Karpas-422 (cell line): ENCODE measurements at regions not wholly inside any gene's neighbourhood (a gene's known extent, or its start where the extent isn't known, plus 50 kb on each side); places are given as distances from the start of the nearest gene placed in this dataset.

Experiments used
- DNase-seq: peaks from one replicate; pipeline ENCODE4 v3.0.0-alpha.2; 2015
- H2AFZ ChIP-seq: fragments of 200-600 bp; sonication (generic); 2 replicates; pipeline ENCODE4 v1.6.1; 2014; ENCODE audit warnings: antibody characterized with exemption, low read length, mixed read lengths
- H3K27ac ChIP-seq: fragments of 200-600 bp; sonication (generic); 2 replicates; pipeline ENCODE4 v1.5.1; 2014; ENCODE audit warnings: mild to moderate bottlenecking, low read length, moderate library complexity
- H3K27me3 ChIP-seq: fragments of 200-600 bp; sonication (generic); 2 replicates; pipeline ENCODE4 v1.6.1; 2014; ENCODE audit warnings: low read length, mixed read lengths
- H3K36me3 ChIP-seq: fragments of 200-600 bp; sonication (generic); 2 replicates; pipeline ENCODE4 v1.6.1; 2014; ENCODE audit warnings: low read length, mixed read lengths; ENCODE audit not compliant: insufficient read depth
- H3K4me1 ChIP-seq: fragments of 200-600 bp; sonication (generic); 2 replicates; pipeline ENCODE4 v1.6.1; 2014; ENCODE audit warnings: mild to moderate bottlenecking, low read length, mixed read lengths
- H3K4me2 ChIP-seq: fragments of 200-600 bp; sonication (generic); 2 replicates; pipeline ENCODE4 v1.6.1; 2014; ENCODE audit warnings: low read length, low read depth, mild to moderate bottlenecking; ENCODE audit not compliant: poor library complexity, severe bottlenecking
- H3K4me3 ChIP-seq: fragments of 200-600 bp; sonication (generic); 2 replicates; pipeline ENCODE4 v1.5.1; 2014; ENCODE audit warnings: mild to moderate bottlenecking, antibody characterized with exemption, low read length, mixed read lengths
- H3K79me2 ChIP-seq: fragments of 200-600 bp; sonication (generic); 2 replicates; pipeline ENCODE4 v1.6.1; 2014; ENCODE audit warnings: mild to moderate bottlenecking, low read length, mixed read lengths
- H3K9ac ChIP-seq: fragments of 200-600 bp; sonication (generic); 2 replicates; pipeline ENCODE4 v1.6.0; 2014; ENCODE audit warnings: low read length
- H3K9me2 ChIP-seq: fragments of 200-600 bp; sonication (generic), shearing (Covaris generic); replicated peaks from 2 replicates; pipeline ENCODE4 v1.6.0; 2014; ENCODE audit warnings: mild to moderate bottlenecking, low read length, moderate library complexity; ENCODE audit not compliant: insufficient read depth
- H3K9me3 ChIP-seq: fragments of 300-700, 200-600 bp; sonication (generic); 2 replicates; pipeline ENCODE4 v1.6.1; 2014; ENCODE audit warnings: low read length, mixed read lengths
- H4K20me1 ChIP-seq: fragments of 200-600 bp; sonication (generic); 2 replicates; pipeline ENCODE4 v1.6.1; 2014; ENCODE audit warnings: mild to moderate bottlenecking, antibody characterized with exemption, low read length, low read depth; ENCODE audit not compliant: insufficient read depth

GRCh38 chr2:83155826-83156225 is 1303.3 kb downstream of the SUCLG1 start:
- Histone ChIP-seq H4K20me1 (no peaks in the 10 kb centered on the region), H3K27me3 (no peaks in the 10 kb centered on the region), H3K9ac (no peak overlapping the region), H3K4me3 (no peak overlapping the region), H3K9me3 (peaks cover 40% of the 10 kb centered on the region), H2AFZ (no peak overlapping the region), H3K4me1 (no peaks in the 10 kb centered on the region), H3K27ac (no peak overlapping the region), H3K9me2 (no peaks in the 10 kb centered on the region), H3K79me2 (no peaks in the 10 kb centered on the region), H3K36me3 (no peaks in the 10 kb centered on the region), H3K4me2 (no peak overlapping the region)
- DNase-seq: no peak

- H3K27me3 ChIP-seq: no peaks in the 10 kb centered on the region
- no peak overlapping the region for H3K4me3 ChIP-seq
- no peak overlapping the region for H3K9ac ChIP-seq
- no peak overlapping the region for H3K27ac ChIP-seq
- H3K4me2 ChIP-seq: no peak overlapping the region
- no peak overlapping the region for H2AFZ ChIP-seq
- peaks cover 54% of the 10 kb centered on the region for H3K9me3 ChIP-seq
- no peaks in the 10 kb centered on the region for H3K4me1 ChIP-seq
- H3K79me2 ChIP-seq: no peaks in the 10 kb centered on the region
- no peaks in the 10 kb centered on the region for H4K20me1 ChIP-seq
- no peak for DNase-seq
- H3K9me2 ChIP-seq: no peaks in the 10 kb centered on the region
- no peaks in the 10 kb centered on the region for H3K36me3 ChIP-seq
Observed at GRCh38 chr2:83143946-83144345, 1315.1 kb downstream of the SUCLG1 start.

GRCh38 chr2:83142934-83143333 is 1316.1 kb downstream of the SUCLG1 start:
- Histone ChIP-seq H3K27ac (no peak overlapping the region), H3K79me2 (no peaks in the 10 kb centered on the region), H3K36me3 (no peaks in the 10 kb centered on the region), H3K4me1 (no peaks in the 10 kb centered on the region), H3K27me3 (no peaks in the 10 kb centered on the region), H4K20me1 (no peaks in the 10 kb centered on the region), H3K9me3 (peaks cover 57% of the 10 kb centered on the region), H3K4me2 (no peak overlapping the region), H3K9me2 (no peaks in the 10 kb centered on the region), H2AFZ (no peak overlapping the region), H3K9ac (no peak overlapping the region), H3K4me3 (no peak overlapping the region)
- no peak for DNase-seq

GRCh38 chr2:83115606-83116005 is 1343.5 kb downstream of the SUCLG1 start:
- Histone ChIP-seq H3K9ac (no peak overlapping the region), H3K27ac (no peak overlapping the region), H3K79me2 (no peaks in the 10 kb centered on the region), H2AFZ (no peak overlapping the region), H3K9me3 (peaks cover 45% of the 10 kb centered on the region), H3K4me1 (no peaks in the 10 kb centered on the region), H3K4me2 (no peak overlapping the region), H3K4me3 (no peak overlapping the region), H3K36me3 (no peaks in the 10 kb centered on the region), H3K27me3 (no peaks in the 10 kb centered on the region), H3K9me2 (no peaks in the 10 kb centered on the region), H4K20me1 (no peaks in the 10 kb centered on the region)
- DNase-seq: no peak

- Histone ChIP-seq H3K79me2 (no peaks in the 10 kb centered on the region), H3K27ac (no peak overlapping the region), H3K4me3 (no peak overlapping the region), H3K27me3 (no peaks in the 10 kb centered on the region), H3K9me2 (no peaks in the 10 kb centered on the region), H3K9ac (no peak overlapping the region), H3K4me1 (no peaks in the 10 kb centered on the region), H2AFZ (no peak overlapping the region), H3K9me3 (peaks cover 46% of the 10 kb centered on the region), H4K20me1 (no peaks in the 10 kb centered on the region), H3K4me2 (no peak overlapping the region), H3K36me3 (no peaks in the 10 kb centered on the region)
- no peak for DNase-seq
Observed at GRCh38 chr2:83115155-83115554, 1343.9 kb downstream of the SUCLG1 start.

GRCh38 chr2:83113953-83114352 is 1345.1 kb downstream of the SUCLG1 start:
- Histone ChIP-seq H3K4me3 (no peak overlapping the region), H3K9me2 (no peaks in the 10 kb centered on the region), H3K36me3 (no peaks in the 10 kb centered on the region), H3K4me2 (no peak overlapping the region), H3K27me3 (no peaks in the 10 kb centered on the region), H2AFZ (no peak overlapping the region), H3K9me3 (peaks cover 44% of the 10 kb centered on the region), H3K4me1 (no peaks in the 10 kb centered on the region), H3K9ac (no peak overlapping the region), H3K27ac (no peak overlapping the region), H4K20me1 (no peaks in the 10 kb centered on the region), H3K79me2 (no peaks in the 10 kb centered on the region)
- no peak for DNase-seq

- H3K27ac ChIP-seq: no peak overlapping the region
- no peaks in the 10 kb centered on the region for H3K27me3 ChIP-seq
- no peak overlapping the region for H3K9ac ChIP-seq
- H3K79me2 ChIP-seq: no peaks in the 10 kb centered on the region
- H3K4me3 ChIP-seq: no peak overlapping the region
- DNase-seq: no peak
- H3K9me2 ChIP-seq: no peaks in the 10 kb centered on the region
- no peaks in the 10 kb centered on the region for H4K20me1 ChIP-seq
- H3K9me3 ChIP-seq: peaks cover 48% of the 10 kb centered on the region
- no peaks in the 10 kb centered on the region for H3K36me3 ChIP-seq
- no peak overlapping the region for H2AFZ ChIP-seq
- H3K4me1 ChIP-seq: no peaks in the 10 kb centered on the region
- H3K4me2 ChIP-seq: no peak overlapping the region
Observed at GRCh38 chr2:83112858-83113257, 1346.2 kb downstream of the SUCLG1 start.

GRCh38 chr2:83109284-83109683 is 1349.8 kb downstream of the SUCLG1 start:
- DNase-seq: no peak
- Histone ChIP-seq H3K27me3 (no peaks in the 10 kb centered on the region), H3K4me3 (no peak overlapping the region), H3K27ac (no peak overlapping the region), H3K4me1 (no peaks in the 10 kb centered on the region), H3K9ac (no peak overlapping the region), H4K20me1 (no peaks in the 10 kb centered on the region), H3K9me3 (peaks cover 59% of the 10 kb centered on the region), H3K9me2 (no peaks in the 10 kb centered on the region), H2AFZ (no peak overlapping the region), H3K4me2 (no peak overlapping the region), H3K36me3 (no peaks in the 10 kb centered on the region), H3K79me2 (no peaks in the 10 kb centered on the region)

- no peaks in the 10 kb centered on the region for H3K36me3 ChIP-seq
- H3K4me1 ChIP-seq: no peaks in the 10 kb centered on the region
- no peaks in the 10 kb centered on the region for H3K79me2 ChIP-seq
- H2AFZ ChIP-seq: no peak overlapping the region
- H3K4me2 ChIP-seq: no peak overlapping the region
- peaks cover 54% of the 10 kb centered on the region for H3K9me3 ChIP-seq
- H4K20me1 ChIP-seq: no peaks in the 10 kb centered on the region
- DNase-seq: no peak
- H3K27me3 ChIP-seq: no peaks in the 10 kb centered on the region
- no peak overlapping the region for H3K4me3 ChIP-seq
- H3K27ac ChIP-seq: no peak overlapping the region
- H3K9ac ChIP-seq: no peak overlapping the region
- H3K9me2 ChIP-seq: no peaks in the 10 kb centered on the region
Observed at GRCh38 chr2:83106853-83107252, 1352.2 kb downstream of the SUCLG1 start.
